IMR-90 (cell line): ENCODE measurements at regions not wholly inside any gene's neighbourhood (a gene's known extent, or its start where the extent isn't known, plus 50 kb on each side); places are given as distances from the start of the nearest gene placed in this dataset.

ENCODE experiments used
- BHLHE40 ChIP-seq: fragments of 150-350 bp; IDR thresholded peaks from 2 replicates; pipeline ENCODE4 v1.6.1; 2016; ENCODE audit warnings: mild to moderate bottlenecking, low read depth, low read length
- CHD1 ChIP-seq: IDR thresholded peaks from 2 replicates; pipeline ENCODE4 v1.6.1; 2012; ENCODE audit warnings: low read depth, low read length, improper control_type of control experiment
- CTCF ChIP-seq: conservative IDR thresholded peaks from 2 replicates; pipeline ENCODE4 v1.5.1; 2012; ENCODE audit warnings: mild to moderate bottlenecking, low read depth, low read length, improper control_type of control experiment
- MAFK ChIP-seq: IDR thresholded peaks from 2 replicates; pipeline ENCODE4 v1.6.1; 2012; ENCODE audit warnings: low read depth, low read length, improper control_type of control experiment
- MXI1 ChIP-seq: IDR thresholded peaks from 2 replicates; pipeline ENCODE4 v1.6.1; 2012; ENCODE audit warnings: low read depth, mild to moderate bottlenecking, low read length, moderate library complexity, borderline replicate concordance
- POLR2A ChIP-seq: IDR thresholded peaks from 2 replicates; pipeline ENCODE4 v1.6.1; 2012; ENCODE audit warnings: mild to moderate bottlenecking, low read depth, low read length
- RAD21 ChIP-seq: IDR thresholded peaks from 2 replicates; pipeline ENCODE4 v1.6.1; 2012; ENCODE audit warnings: low read length, improper control_type of control experiment
- SMC3 ChIP-seq: fragments of 150-350 bp; IDR thresholded peaks from 2 replicates; pipeline ENCODE4 v1.6.1; 2016; ENCODE audit warnings: low read depth, mild to moderate bottlenecking, antibody characterized with exemption, low read length, moderate library complexity

- TF ChIP-seq CTCF: no peak
- TF ChIP-seq BHLHE40: no peak
- TF ChIP-seq MXI1: no peak
- TF ChIP-seq POLR2A: no peak
- no peak for TF ChIP-seq CHD1
- TF ChIP-seq RAD21: no peak
- no peak for TF ChIP-seq MAFK
- no peak for TF ChIP-seq SMC3
Observed at GRCh38 chr11:15346907-15347306, 232.2 kb downstream of the INSC start.
